AG09309 (cell line): ENCODE measurements at regions not wholly inside any gene's neighbourhood (a gene's known extent, or its start where the extent isn't known, plus 50 kb on each side); places are given as distances from the start of the nearest gene placed in this dataset.

Source experiments
- DNase-seq: peaks from one replicate; pipeline ENCODE4 v3.0.0-alpha.2; 2010; ENCODE audit warnings: low read depth
- H3K4me3 ChIP-seq: 2 replicates; pipeline ENCODE4 v1.5.1; 2011; ENCODE audit warnings: mild to moderate bottlenecking, low read depth, low read length, moderate library complexity; ENCODE audit not compliant: control insufficient read depth
- CTCF ChIP-seq: IDR thresholded peaks from 2 replicates; pipeline ENCODE4 v1.5.1; 2011; ENCODE audit warnings: mild to moderate bottlenecking, low read depth, low read length, inconsistent platforms; ENCODE audit not compliant: insufficient read depth, control insufficient read depth; ENCODE audit errors: missing control alignments

GRCh38 chr7:96638669-96639068 lies 71.0 kb downstream of the SEM1 start:
- DNase-seq = no peak
- no peak overlapping the region for H3K4me3 ChIP-seq
- no peak for TF ChIP-seq CTCF

- no peak for DNase-seq
- TF ChIP-seq CTCF = no peak
- no peak overlapping the region for H3K4me3 ChIP-seq
These were observed 72.1 kb downstream of the SEM1 start for GRCh38 chr7:96637522-96637921.

- H3K4me3 ChIP-seq = no peak overlapping the region
- DNase-seq = no peak
- TF ChIP-seq CTCF = no peak
These were observed 72.7 kb downstream of the SEM1 start for GRCh38 chr7:96636979-96637378.

GRCh38 chr7:96636342-96636860 lies 73.2 kb downstream of the SEM1 start:
- no peak for TF ChIP-seq CTCF
- peak; percentile 5 for DNase-seq
- no peak overlapping the region for H3K4me3 ChIP-seq

GRCh38 chr7:96629884-96630283 lies 79.8 kb downstream of the SEM1 start:
- no peak for TF ChIP-seq CTCF
- no peak for DNase-seq
- H3K4me3 ChIP-seq = no peak overlapping the region

- TF ChIP-seq CTCF = no peak
- H3K4me3 ChIP-seq = no peak overlapping the region
- no peak for DNase-seq
These were observed 84.7 kb downstream of the SEM1 start for GRCh38 chr7:96624954-96625353.

- no peak for TF ChIP-seq CTCF
- no peak for DNase-seq
- H3K4me3 ChIP-seq = no peak overlapping the region
These were observed 87.7 kb downstream of the SEM1 start for GRCh38 chr7:96621932-96622331.
